SK-N-SH treated with all-trans-retinoic acid at 6 μM for 48 hours (cell line): ENCODE measurements at regions not wholly inside any gene's neighbourhood (a gene's known extent, or its start where the extent isn't known, plus 50 kb on each side); places are given as distances from the start of the nearest gene placed in this dataset.

Experiments
- BACH2 ChIP-seq: fragments of 250-450 bp; sonication (Bioruptor Pico); IDR thresholded peaks from 2 replicates; pipeline ENCODE4 v1.9.0; 2021; ENCODE audit warnings: mild to moderate bottlenecking, borderline replicate concordance
- CSRNP3 ChIP-seq: fragments of 250-450 bp; sonication (Bioruptor Pico); IDR thresholded peaks from 2 replicates; pipeline ENCODE4 v1.5.1; 2021; ENCODE audit warnings: mild to moderate bottlenecking, moderate library complexity
- PATZ1 ChIP-seq: fragments of 250-450 bp; sonication (Bioruptor Pico); IDR thresholded peaks from 2 replicates; pipeline ENCODE4 v1.8.0; 2020; ENCODE audit warnings: mild to moderate bottlenecking, moderate library complexity, borderline replicate concordance
- TCF4 ChIP-seq: fragments of 250-450 bp; sonication (Bioruptor Pico); IDR thresholded peaks from 2 replicates; pipeline ENCODE4 v1.8.0; 2021; ENCODE audit warnings: mild to moderate bottlenecking, moderate library complexity, borderline replicate concordance
- ZFP3 ChIP-seq: fragments of 250-450 bp; sonication (Bioruptor Pico); IDR thresholded peaks from 2 replicates; pipeline ENCODE4 v1.5.0; 2020; ENCODE audit warnings: mild to moderate bottlenecking, moderate library complexity

- TF ChIP-seq ZFP3 (CRISPR knock-in tag) (no peak), BACH2 (no peak), CSRNP3 (CRISPR knock-in tag) (no peak), PATZ1 (CRISPR knock-in tag) (no peak), TCF4 (CRISPR knock-in tag) (no peak)
Observed at GRCh38 chr18:22695674-22696073, 237.5 kb upstream of the RBBP8 start.
